GM12878 (cell line): ENCODE measurements at regions not wholly inside any gene's neighbourhood (a gene's known extent, or its start where the extent isn't known, plus 50 kb on each side); places are given as distances from the start of the nearest gene placed in this dataset.

ENCODE experiments used
- ATAC-seq: fragments of 200-7000 bp; cut with Tn5 transposase; 3 replicates; pipeline ENCODE4 v1.9.1; 2020; ENCODE audit warnings: mild to moderate bottlenecking, moderate library complexity
- BruUV-seq: library from RNA; stranded (reverse); fragments of 400-500 nt; replicated peaks from 2 replicates; lab custom pipeline; 2021; lab: Mats Ljungman, UMichigan
- CTCF ChIA-PET: fragments of 300-600 bp; sonication (Branson Sonifier 250); formaldehyde crosslinking; extraction: SDS; loops from one replicate; lab custom pipeline; 2021; ENCODE audit warnings: inconsistent platforms; lab: Yijun Ruan, JAX
- POLR2A ChIA-PET: fragments of 350-600 bp; formaldehyde crosslinking; extraction: SDS; loops from one replicate; lab custom pipeline; 2021; ENCODE audit warnings: inconsistent platforms; lab: Charles Lee
- RAD21 ChIA-PET: fragments of 300-600 bp; sonication (Branson Sonifier 250); formaldehyde crosslinking; loops from one replicate; lab custom pipeline; 2023; ENCODE audit warnings: antibody characterized with exemption; ENCODE audit not compliant: unreplicated experiment; lab: Charles Lee
- SMC1A ChIA-PET: fragments of 300-600 bp; sonication (Branson Sonifier 250); formaldehyde crosslinking; loops from one replicate; lab custom pipeline; 2023; ENCODE audit not compliant: unreplicated experiment, uncharacterized antibody; lab: Charles Lee
- DNase-seq: peaks from one replicate; pipeline ENCODE4 v3.0.0-alpha.2; 2011; ENCODE audit warnings: low read depth, low spot score
- FAIRE-seq: peaks from 3 replicates; lab custom pipeline; 2011; peaks lifted over from hg19 to GRCh38; lab: Jason Lieb, UNC
- H2AFZ ChIP-seq: 2 replicates; pipeline ENCODE4 v1.6.0; 2011; ENCODE audit warnings: low read depth, low read length, control low read depth; ENCODE audit not compliant: control insufficient read depth
- H3K27ac ChIP-seq: 2 replicates; pipeline ENCODE4 v1.5.1; 2011; ENCODE audit warnings: control low read depth; ENCODE audit not compliant: control insufficient read depth, insufficient read depth
- H3K27me3 ChIP-seq, 2 experiments: replicated peaks in 1 of 2; 2 replicates each; pipeline versions ENCODE4 v1.6.0 to v1.6.1; 2011; ENCODE audit warnings: low read length in 1 of 2; ENCODE audit not compliant: control insufficient read depth in 2 of 2, insufficient read depth in 2 of 2
- H3K36me3 ChIP-seq, 2 experiments: 2 replicates each; pipeline ENCODE4 v1.5.1; 2011; ENCODE audit warnings: low read length in 1 of 2; ENCODE audit not compliant: control insufficient read depth in 2 of 2, insufficient read depth in 2 of 2
- H3K4me1 ChIP-seq: 2 replicates; pipeline ENCODE4 v1.6.1; 2011; ENCODE audit warnings: mild to moderate bottlenecking, low read length, moderate library complexity, mixed read lengths; ENCODE audit not compliant: control insufficient read depth, insufficient read depth
- H3K4me2 ChIP-seq: 2 replicates; pipeline ENCODE4 v1.6.0; 2011; ENCODE audit warnings: control low read depth; ENCODE audit not compliant: control insufficient read depth, insufficient read depth
- H3K4me3 ChIP-seq: fragments of 200-600 bp; sonication (generic); 2 replicates; pipeline ENCODE4 v1.5.1; 2016
- H3K79me2 ChIP-seq: 2 replicates; pipeline ENCODE4 v1.6.0; 2011; ENCODE audit warnings: low read length; ENCODE audit not compliant: control insufficient read depth, insufficient read depth
- H3K9ac ChIP-seq: 2 replicates; pipeline ENCODE4 v1.8.0; 2011; ENCODE audit warnings: low read length, control low read depth, mixed read lengths; ENCODE audit not compliant: control insufficient read depth, insufficient read depth
- H3K9me3 ChIP-seq: replicated peaks from 3 replicates; pipeline ENCODE4 v1.5.1; 2011; ENCODE audit warnings: mild to moderate bottlenecking, low read length; ENCODE audit not compliant: control insufficient read depth, insufficient read depth
- H4K20me1 ChIP-seq: 2 replicates; pipeline ENCODE4 v1.6.0; 2011; ENCODE audit not compliant: control insufficient read depth, insufficient read depth
- BHLHE40 ChIP-seq, 2 experiments: fragments of 450-650 bp in 1 of 2; IDR thresholded peaks; 2 replicates each; pipeline ENCODE4 v1.6.1; 2011 to 2017; ENCODE audit warnings: low read depth in 2 of 2, borderline replicate concordance in 1 of 2, improper control_type of control experiment in 1 of 2, low read length in 1 of 2, mild to moderate bottlenecking in 1 of 2
- EZH2 ChIP-seq: IDR thresholded peaks from 2 replicates; pipeline ENCODE4 v1.6.1; 2012; ENCODE audit warnings: low read depth, mild to moderate bottlenecking, control low read depth, inconsistent platforms, low read length, borderline replicate concordance; ENCODE audit not compliant: control insufficient read depth
- GABPA ChIP-seq: IDR thresholded peaks from 2 replicates; pipeline ENCODE4 v1.6.1; 2014; ENCODE audit warnings: antibody characterized with exemption, low read depth, mild to moderate bottlenecking, inconsistent platforms
- IKZF2 ChIP-seq, 2 experiments: fragments of 450-650 bp; IDR thresholded peaks; 2 replicates each; pipeline ENCODE4 v1.6.1; 2017; ENCODE audit warnings: mild to moderate bottlenecking in 2 of 2, moderate library complexity in 2 of 2
- IRF4 ChIP-seq: IDR thresholded peaks from 2 replicates; pipeline ENCODE4 v1.6.1; 2011; ENCODE audit warnings: low read depth, low read length
- SMC3 ChIP-seq: IDR thresholded peaks from 2 replicates; pipeline ENCODE4 v1.6.1; 2011; ENCODE audit warnings: low read length, improper control_type of control experiment, borderline replicate concordance
- ZNF274 ChIP-seq: IDR thresholded peaks from one replicate; pipeline ENCODE4 v1.8.0; 2011; ENCODE audit not compliant: insufficient read length, insufficient read depth
- WGBS: methylation state at CpG from one replicate; pipeline ENCODE4 v1.1.6; 2016; ENCODE audit warnings: low lambda C conversion rate; ENCODE audit not compliant: insufficient replicate concordance, insufficient coverage; ENCODE audit errors: missing lambda C conversion rate; 5-methylcytosine and 5-hydroxymethylcytosine counted together
- in situ Hi-C: fragments of 300-500 bp; cut with MboI; formaldehyde crosslinking; loops from 9 replicates; pipeline ENCODE4 v1.14.3; 2018; ENCODE audit warnings: mixed read lengths
- intact Hi-C: fragments of 100-400 bp; cut with micrococcal nuclease; formaldehyde crosslinking; loops from one replicate; pipeline ENCODE4 v1.14.2; 2022; ENCODE audit not compliant: unreplicated experiment
- TF ChIP-seq, protein P1 (sequence below): fragments of 450-650 bp; formaldehyde crosslinking; IDR thresholded peaks from 2 replicates; pipeline ENCODE4 v1.5.0; 2022; ENCODE audit warnings: mild to moderate bottlenecking, missing genetic modification characterization

- no peak overlapping the region for H2AFZ ChIP-seq
- CTCF ChIA-PET: no interaction called here
- DNase-seq: no peak
- H3K9me3 ChIP-seq: no peaks in the 10 kb centered on the region
- peaks cover 4% of the 10 kb centered on the region; the same call in 1 of the 2 replicates for H3K4me1 ChIP-seq
- BruUV-seq: no TSS peak
- RAD21 ChIA-PET: no interaction called here
- no peak overlapping the region for H3K4me2 ChIP-seq
- no peak for TF ChIP-seq ZNF274
- TF ChIP-seq, protein P1, sequence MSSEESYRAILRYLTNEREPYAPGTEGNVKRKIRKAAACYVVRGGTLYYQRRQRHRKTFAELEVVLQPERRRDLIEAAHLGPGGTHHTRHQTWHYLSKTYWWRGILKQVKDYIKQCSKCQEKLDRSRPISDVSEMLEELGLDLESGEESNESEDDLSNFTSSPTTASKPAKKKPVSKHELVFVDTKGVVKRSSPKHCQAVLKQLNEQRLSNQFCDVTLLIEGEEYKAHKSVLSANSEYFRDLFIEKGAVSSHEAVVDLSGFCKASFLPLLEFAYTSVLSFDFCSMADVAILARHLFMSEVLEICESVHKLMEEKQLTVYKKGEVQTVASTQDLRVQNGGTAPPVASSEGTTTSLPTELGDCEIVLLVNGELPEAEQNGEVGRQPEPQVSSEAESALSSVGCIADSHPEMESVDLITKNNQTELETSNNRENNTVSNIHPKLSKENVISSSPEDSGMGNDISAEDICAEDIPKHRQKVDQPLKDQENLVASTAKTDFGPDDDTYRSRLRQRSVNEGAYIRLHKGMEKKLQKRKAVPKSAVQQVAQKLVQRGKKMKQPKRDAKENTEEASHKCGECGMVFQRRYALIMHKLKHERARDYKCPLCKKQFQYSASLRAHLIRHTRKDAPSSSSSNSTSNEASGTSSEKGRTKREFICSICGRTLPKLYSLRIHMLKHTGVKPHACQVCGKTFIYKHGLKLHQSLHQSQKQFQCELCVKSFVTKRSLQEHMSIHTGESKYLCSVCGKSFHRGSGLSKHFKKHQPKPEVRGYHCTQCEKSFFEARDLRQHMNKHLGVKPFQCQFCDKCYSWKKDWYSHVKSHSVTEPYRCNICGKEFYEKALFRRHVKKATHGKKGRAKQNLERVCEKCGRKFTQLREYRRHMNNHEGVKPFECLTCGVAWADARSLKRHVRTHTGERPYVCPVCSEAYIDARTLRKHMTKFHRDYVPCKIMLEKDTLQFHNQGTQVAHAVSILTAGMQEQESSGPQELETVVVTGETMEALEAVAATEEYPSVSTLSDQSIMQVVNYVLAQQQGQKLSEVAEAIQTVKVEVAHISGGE (CRISPR knock-in tag): no peak
- no peak for TF ChIP-seq GABPA
- no peak for TF ChIP-seq BHLHE40 (IDR thresholded peaks at IDR 0.05; ENCODE audit: borderline replicate concordance in 1 of 2, low read depth in 2 of 2, low read length in 1 of 2)
- no peak for TF ChIP-seq IRF4
- TF ChIP-seq SMC3: no peak
- no peak for TF ChIP-seq IKZF2 (IDR thresholded peaks at IDR 0.05)
- TF ChIP-seq EZH2: no peak
- TF ChIP-seq, all 136 proteins: peak for 0
- H3K4me3 ChIP-seq: no peak overlapping the region
- H3K27me3 ChIP-seq: no peaks in the 10 kb centered on the region
- no peaks in the 10 kb centered on the region for H3K36me3 ChIP-seq
- H3K9ac ChIP-seq: no peak overlapping the region
- SMC1A ChIA-PET: no interaction called here
- H3K27ac ChIP-seq: no peak overlapping the region
- FAIRE-seq (no peak), ATAC-seq (no peak)
- H3K79me2 ChIP-seq: no peaks in the 10 kb centered on the region
- in situ Hi-C loops: no loop called here
- POLR2A ChIA-PET: no interaction called here
- WGBS: 77% methylated on average over 3 of the region's 3 CpGs
- intact Hi-C loops: no loop called here
- H4K20me1 ChIP-seq: no peaks in the 10 kb centered on the region
These were observed 266.9 kb upstream of the CITED2 start for GRCh38 chr6:139641376-139641775.
